ENCODE measurements at regions not wholly inside any gene's neighbourhood (a gene's known extent, or its start where the extent isn't known, plus 50 kb on each side); places are given as distances from the start of the nearest gene placed in this dataset.

DNA sequence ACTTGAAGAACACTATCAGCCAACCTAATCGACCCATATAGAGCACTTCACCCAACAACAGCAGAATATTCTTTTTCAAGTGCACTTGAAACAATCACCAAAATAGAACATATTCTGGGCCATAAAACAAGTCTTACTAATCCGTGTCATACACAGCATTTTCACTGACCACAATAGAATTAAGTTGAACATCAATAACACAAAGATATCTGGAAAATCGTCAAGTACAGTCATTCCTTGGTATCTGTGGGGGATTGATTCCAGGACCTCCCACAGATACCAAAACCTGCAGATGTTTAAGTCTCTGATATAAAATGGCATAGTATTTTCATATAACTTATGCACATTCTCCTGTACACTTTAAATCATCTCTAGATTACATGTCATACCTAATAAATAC, 295.7 kb downstream of the BCL11B start:
- POLR2A ChIA-PET: no interaction called here
- DNase-seq (ENCODE audit: low read depth, low spot score): no peak
- TF ChIP-seq, protein P1, sequence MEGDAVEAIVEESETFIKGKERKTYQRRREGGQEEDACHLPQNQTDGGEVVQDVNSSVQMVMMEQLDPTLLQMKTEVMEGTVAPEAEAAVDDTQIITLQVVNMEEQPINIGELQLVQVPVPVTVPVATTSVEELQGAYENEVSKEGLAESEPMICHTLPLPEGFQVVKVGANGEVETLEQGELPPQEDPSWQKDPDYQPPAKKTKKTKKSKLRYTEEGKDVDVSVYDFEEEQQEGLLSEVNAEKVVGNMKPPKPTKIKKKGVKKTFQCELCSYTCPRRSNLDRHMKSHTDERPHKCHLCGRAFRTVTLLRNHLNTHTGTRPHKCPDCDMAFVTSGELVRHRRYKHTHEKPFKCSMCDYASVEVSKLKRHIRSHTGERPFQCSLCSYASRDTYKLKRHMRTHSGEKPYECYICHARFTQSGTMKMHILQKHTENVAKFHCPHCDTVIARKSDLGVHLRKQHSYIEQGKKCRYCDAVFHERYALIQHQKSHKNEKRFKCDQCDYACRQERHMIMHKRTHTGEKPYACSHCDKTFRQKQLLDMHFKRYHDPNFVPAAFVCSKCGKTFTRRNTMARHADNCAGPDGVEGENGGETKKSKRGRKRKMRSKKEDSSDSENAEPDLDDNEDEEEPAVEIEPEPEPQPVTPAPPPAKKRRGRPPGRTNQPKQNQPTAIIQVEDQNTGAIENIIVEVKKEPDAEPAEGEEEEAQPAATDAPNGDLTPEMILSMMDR (IDR thresholded peaks at IDR 0.05; ENCODE audit: insufficient read depth, low read length, missing control alignments): no peak
- no peak overlapping the region for H3K4me3 ChIP-seq (ENCODE audit: low read depth, low read length)
- CTCF ChIA-PET: no interaction called here

DNA sequence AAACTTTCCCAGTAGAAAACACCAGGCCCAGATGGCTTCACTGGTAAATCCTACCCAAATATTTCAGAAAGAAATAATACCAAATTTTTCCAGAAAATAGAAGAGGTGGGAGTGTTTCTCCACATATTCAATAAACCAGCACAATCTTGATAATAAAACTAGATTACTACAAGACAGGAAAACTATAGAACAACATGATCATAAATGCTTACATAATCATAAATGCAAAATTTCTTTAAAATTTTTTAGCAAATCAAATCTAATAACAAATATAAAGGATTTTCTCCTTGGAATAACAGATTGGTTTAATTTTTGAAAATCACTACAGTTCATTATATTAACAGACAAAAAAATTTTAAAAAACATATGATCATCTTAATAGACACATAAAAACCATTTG, 294.5 kb downstream of the BCL11B start:
- POLR2A ChIA-PET: no interaction called here
- TF ChIP-seq, protein P1 (IDR thresholded peaks at IDR 0.05; ENCODE audit: insufficient read depth, low read length, missing control alignments): no peak
- H3K4me3 ChIP-seq (ENCODE audit: low read depth, low read length): no peak overlapping the region
- DNase-seq (ENCODE audit: low read depth, low spot score): no peak
- CTCF ChIA-PET: no interaction called here

DNA sequence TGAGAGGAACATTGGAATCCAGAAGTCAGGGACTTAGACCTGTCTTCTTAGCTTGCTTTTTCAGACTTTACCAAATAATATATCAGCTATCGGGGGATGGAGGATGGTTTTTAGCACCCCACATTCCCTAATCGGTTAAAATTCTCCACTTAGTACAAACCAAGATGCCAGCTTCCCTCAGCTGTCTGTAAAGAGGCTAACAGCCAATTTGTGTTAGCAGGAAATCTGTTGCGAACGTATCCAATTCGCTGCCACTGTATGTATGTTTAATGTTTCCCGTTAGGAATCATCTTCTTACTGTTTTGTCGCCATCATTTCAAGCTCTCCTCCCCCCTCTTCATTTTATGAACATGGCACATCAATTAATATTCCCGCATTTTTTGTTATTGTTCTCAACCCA, 289.0 kb downstream of the BCL11B start:
- ChIA-PET POLR2A (no interaction called here), CTCF (no interaction called here)
- no peak for DNase-seq (ENCODE audit: low read depth, low spot score)
- no peak overlapping the region for H3K4me3 ChIP-seq (ENCODE audit: low read depth, low read length)
- TF ChIP-seq, protein P1 (IDR thresholded peaks at IDR 0.05; ENCODE audit: insufficient read depth, low read length, missing control alignments): no peak

DNA sequence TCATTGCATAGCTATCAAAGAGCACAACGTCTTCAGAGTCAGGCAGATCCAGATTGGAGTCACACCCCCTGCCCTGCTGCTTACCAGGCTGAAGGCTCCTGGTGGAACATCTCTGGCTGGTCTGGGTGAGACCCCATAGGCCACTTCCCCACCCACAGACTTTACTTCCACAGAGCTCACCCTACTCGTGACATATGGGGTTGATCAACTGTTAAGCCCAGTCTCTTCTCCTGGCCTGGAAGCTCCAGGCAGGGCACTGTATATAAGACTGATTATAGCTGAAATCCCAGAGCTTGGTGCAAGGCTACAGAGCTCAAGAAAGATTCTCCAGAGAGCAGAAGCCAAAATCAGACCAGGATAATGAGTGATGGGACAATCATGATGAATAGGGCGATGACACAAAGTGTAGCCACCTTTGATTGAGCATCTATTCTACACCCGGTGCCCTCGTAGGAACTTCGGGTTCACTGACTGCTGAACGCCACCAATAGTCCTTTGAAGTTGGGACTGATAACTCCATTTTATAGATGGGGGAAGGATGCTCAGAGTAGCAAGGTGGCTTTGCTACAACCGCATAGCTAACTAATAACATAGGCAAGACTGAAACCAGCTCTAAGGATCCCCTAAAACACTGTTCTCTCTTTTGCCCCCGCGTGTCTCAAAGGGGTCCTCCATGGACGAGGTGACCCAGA, 287.8 kb downstream of the BCL11B start:
- H3K4me3 ChIP-seq (ENCODE audit: low read depth, low read length): no peak overlapping the region
- TF ChIP-seq, protein P1 (IDR thresholded peaks at IDR 0.05; ENCODE audit: insufficient read depth, low read length, missing control alignments): no peak
- POLR2A ChIA-PET: no interaction called here
- CTCF ChIA-PET: no interaction called here
- DNase-seq (ENCODE audit: low read depth, low spot score): no peak

DNA sequence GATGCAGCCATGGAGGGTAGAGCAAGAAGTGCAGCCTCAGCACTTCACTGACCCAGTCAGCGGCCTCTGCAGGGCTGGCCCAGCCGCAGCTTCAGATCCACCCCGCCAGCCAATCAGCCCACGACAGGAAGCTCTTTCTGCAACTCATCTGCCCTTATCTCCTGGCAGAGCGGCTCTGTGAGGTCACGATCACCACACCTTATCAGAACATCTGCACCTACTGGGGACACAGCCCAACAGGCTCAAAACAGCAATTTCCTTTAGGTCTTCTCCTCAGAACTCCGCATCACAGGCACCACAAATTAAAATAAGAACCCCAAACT, 287.3 kb downstream of the BCL11B start:
- no peak for DNase-seq (ENCODE audit: low read depth, low spot score)
- H3K4me3 ChIP-seq (ENCODE audit: low read depth, low read length): no peak overlapping the region
- ChIA-PET CTCF (no interaction called here), POLR2A (no interaction called here)
- TF ChIP-seq, protein P1 (IDR thresholded peaks at IDR 0.05; ENCODE audit: insufficient read depth, low read length, missing control alignments): no peak

DNA sequence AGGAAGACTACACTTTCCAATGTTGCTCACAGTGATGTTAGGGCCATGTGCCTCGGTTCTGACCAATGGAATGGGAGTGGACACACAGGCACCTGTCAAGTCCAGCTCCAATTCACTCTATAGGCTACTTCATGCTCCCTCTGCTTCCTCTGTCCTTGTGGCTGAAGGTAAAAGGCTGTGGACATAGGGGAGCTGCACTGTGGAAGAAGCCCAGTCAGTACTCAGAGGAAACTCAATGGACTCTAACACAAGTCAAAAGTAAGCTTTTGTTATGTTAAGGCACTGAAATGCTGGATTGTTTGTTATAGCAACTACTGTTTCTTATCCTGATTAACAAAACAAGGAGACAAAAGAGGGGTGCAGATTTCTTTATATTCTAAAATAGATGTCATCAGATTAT, 278.2 kb downstream of the BCL11B start:
- TF ChIP-seq, protein P1 (IDR thresholded peaks at IDR 0.05; ENCODE audit: insufficient read depth, low read length, missing control alignments): no peak
- no peak for DNase-seq (ENCODE audit: low read depth, low spot score)
- no peak overlapping the region for H3K4me3 ChIP-seq (ENCODE audit: low read depth, low read length)
- CTCF ChIA-PET: no interaction called here
- POLR2A ChIA-PET: no interaction called here

All from AG04449 (cell line).